Common myeloid progenitor, CD34-positive (primary cell): ENCODE measurements at regions not wholly inside any gene's neighbourhood (a gene's known extent, or its start where the extent isn't known, plus 50 kb on each side); places are given as distances from the start of the nearest gene placed in this dataset.
"Not testable (repeated sequence)": the region's sequence is repeated elsewhere in the genome, so short reads cannot be mapped to it uniquely, and the experiment has no call there.

Source experiments
- CTCF ChIA-PET: fragments of 350-600 bp; sonication (Branson Sonifier 250); formaldehyde crosslinking; loops from one replicate; lab custom pipeline; 2021; ENCODE audit warnings: antibody characterized with exemption; lab: Charles Lee
- POLR2A ChIA-PET: fragments of 350-600 bp; sonication (Branson Sonifier 250); formaldehyde crosslinking; loops from one replicate; lab custom pipeline; 2021; ENCODE audit warnings: antibody characterized with exemption; lab: Charles Lee
- DNase-seq, 3 donors: peaks; one replicate each; pipeline versions ENCODE4 v3.0.0 to v3.0.0-alpha.2; 2013
- H3K27ac ChIP-seq, 2 experiments: 1 replicate in 1 of 2; 2 replicates in 1 of 2; pipeline ENCODE4 v1.7.0; 2013; ENCODE audit warnings: inconsistent platforms in 2 of 2, low read length in 2 of 2, mild to moderate bottlenecking in 2 of 2, low read depth in 1 of 2, moderate library complexity in 1 of 2; ENCODE audit not compliant: severe bottlenecking in 2 of 2, insufficient read depth in 1 of 2, poor library complexity in 1 of 2
- H3K27me3 ChIP-seq, 5 experiments: replicated peaks in 2 of 5; 1 replicate in 3 of 5; 2 replicates in 2 of 5; pipeline versions ENCODE4 v1.6.1 to v1.7.0; 2013; ENCODE audit warnings: low read length in 4 of 5, mild to moderate bottlenecking in 2 of 5, moderate library complexity in 2 of 5, inconsistent platforms in 1 of 5; ENCODE audit not compliant: insufficient read depth in 5 of 5, control insufficient read depth in 4 of 5
- H3K36me3 ChIP-seq, 4 experiments: 1 replicate in 2 of 4; 2 replicates in 2 of 4; pipeline versions ENCODE4 v1.6.1 to v1.7.0; 2013; ENCODE audit warnings: low read length in 3 of 4, control low read depth in 1 of 4, mild to moderate bottlenecking in 1 of 4; ENCODE audit not compliant: control insufficient read depth in 4 of 4, insufficient read depth in 4 of 4
- H3K4me1 ChIP-seq, 4 experiments: 1 replicate in 3 of 4; 2 replicates in 1 of 4; pipeline versions ENCODE4 v1.6.1 to v1.7.1; 2013; ENCODE audit warnings: low read length in 3 of 4, mild to moderate bottlenecking in 3 of 4, control low read depth in 1 of 4, inconsistent platforms in 1 of 4, moderate library complexity in 1 of 4; ENCODE audit not compliant: control insufficient read depth in 4 of 4, insufficient read depth in 4 of 4; ENCODE audit errors: control extremely low read depth in 1 of 4
- H3K4me3 ChIP-seq, 7 experiments: 1 replicate in 4 of 7; 2 replicates in 3 of 7; pipeline versions ENCODE4 v1.5.1 to v1.7.0; 2013; ENCODE audit warnings: mild to moderate bottlenecking in 7 of 7, low read length in 6 of 7, moderate library complexity in 6 of 7, inconsistent platforms in 2 of 7, low read depth in 2 of 7, control low read depth in 1 of 7; ENCODE audit not compliant: insufficient read depth in 4 of 7, control insufficient read depth in 1 of 7; ENCODE audit errors: extremely low read depth in 1 of 7
- H3K9me3 ChIP-seq, 5 experiments: 1 replicate in 4 of 5; 2 replicates in 1 of 5; pipeline versions ENCODE4 v1.6.1 to v1.7.1; 2013; ENCODE audit warnings: low read length in 4 of 5, mild to moderate bottlenecking in 2 of 5, inconsistent platforms in 1 of 5, low read depth in 1 of 5, moderate library complexity in 1 of 5; ENCODE audit not compliant: control insufficient read depth in 4 of 5, insufficient read depth in 2 of 5; ENCODE audit errors: control extremely low read depth in 1 of 5
- WGBS: methylation state at CpG from one replicate; pipeline ENCODE4 v1.1.5; 2013; ENCODE audit not compliant: insufficient coverage; 5-methylcytosine and 5-hydroxymethylcytosine counted together

DNA sequence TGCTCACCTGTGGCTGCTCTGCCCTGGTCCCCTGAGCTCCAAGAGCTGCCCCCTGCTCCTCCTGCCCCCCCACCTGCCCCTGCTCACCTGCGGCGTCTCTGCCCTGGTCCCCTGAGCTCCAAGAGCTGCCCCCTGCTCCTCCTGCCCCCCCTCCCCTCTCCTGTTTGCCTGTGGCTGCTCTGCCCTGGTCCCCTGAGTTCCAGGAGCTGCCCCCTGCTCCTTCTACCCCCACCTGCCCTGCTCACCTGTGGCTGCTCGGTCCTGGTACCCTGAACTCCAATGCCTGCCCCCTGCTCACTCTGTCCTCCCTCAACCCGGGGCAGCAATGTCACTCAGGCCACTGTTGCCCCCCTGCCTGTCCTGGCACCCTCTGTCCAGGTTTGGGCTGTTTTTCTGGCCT, 101.7 kb downstream of the TMEM121 start:
- H3K9me3 ChIP-seq = peaks cover 0 to 13% (median 0%) of the 10 kb centered on the region in 5 experiments
- not testable (repeated sequence) for H3K36me3 ChIP-seq

DNA sequence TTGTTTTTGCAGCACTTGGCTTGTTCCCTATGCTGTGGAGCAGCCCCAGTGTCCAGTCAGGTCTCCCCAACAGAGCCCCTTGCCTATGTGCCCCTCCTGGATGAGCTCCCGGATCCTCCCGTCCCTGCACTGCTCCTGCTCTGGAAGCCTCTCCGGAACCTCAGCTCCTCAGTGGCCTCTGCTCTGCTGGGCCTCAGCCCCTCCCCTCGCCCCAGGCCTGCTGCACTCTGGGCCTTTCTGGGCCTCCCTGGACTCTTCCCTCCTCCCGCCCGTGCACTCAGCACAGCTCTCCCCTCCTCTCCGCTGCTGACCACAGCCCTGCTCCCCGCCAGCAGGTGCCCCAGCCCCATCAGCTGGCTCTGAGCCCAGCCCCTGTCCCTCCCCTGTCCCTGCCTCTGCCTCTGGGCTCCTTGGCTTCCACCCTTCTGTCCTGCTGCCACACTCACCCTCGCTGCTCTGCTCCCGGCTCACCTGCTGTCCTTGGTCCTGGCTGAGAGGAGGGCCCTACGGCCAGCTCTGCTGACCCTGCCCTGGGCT, 102.2 kb downstream of the TMEM121 start:
- H3K4me3 ChIP-seq, H3K4me1 ChIP-seq, CTCF ChIA-PET, H3K27ac ChIP-seq, H3K36me3 ChIP-seq, H3K27me3 ChIP-seq, DNase-seq: not testable (repeated sequence)
- POLR2A ChIA-PET = interaction anchor here (1.3 kb wide), 1 partner anchor 28 kb away, joined by 3 read pairs; no protein-coding TSS in a partner anchor
- H3K9me3 ChIP-seq = peaks cover 0 to 13% (median 0%) of the 10 kb centered on the region in 5 experiments
- WGBS = 87% methylated on average over 6 of the region's 11 CpGs

More for the DNA sequence above, 101.7 kb downstream of the TMEM121 start:
- H3K4me1 ChIP-seq, DNase-seq, H3K27ac ChIP-seq, H3K4me3 ChIP-seq, CTCF ChIA-PET, H3K27me3 ChIP-seq: not testable (repeated sequence)
- WGBS = 92% methylated on average over 4 of the region's 4 CpGs
- POLR2A ChIA-PET = interaction anchor here (1.3 kb wide), 1 partner anchor 27 kb away, joined by 3 read pairs; no protein-coding TSS in a partner anchor

DNA sequence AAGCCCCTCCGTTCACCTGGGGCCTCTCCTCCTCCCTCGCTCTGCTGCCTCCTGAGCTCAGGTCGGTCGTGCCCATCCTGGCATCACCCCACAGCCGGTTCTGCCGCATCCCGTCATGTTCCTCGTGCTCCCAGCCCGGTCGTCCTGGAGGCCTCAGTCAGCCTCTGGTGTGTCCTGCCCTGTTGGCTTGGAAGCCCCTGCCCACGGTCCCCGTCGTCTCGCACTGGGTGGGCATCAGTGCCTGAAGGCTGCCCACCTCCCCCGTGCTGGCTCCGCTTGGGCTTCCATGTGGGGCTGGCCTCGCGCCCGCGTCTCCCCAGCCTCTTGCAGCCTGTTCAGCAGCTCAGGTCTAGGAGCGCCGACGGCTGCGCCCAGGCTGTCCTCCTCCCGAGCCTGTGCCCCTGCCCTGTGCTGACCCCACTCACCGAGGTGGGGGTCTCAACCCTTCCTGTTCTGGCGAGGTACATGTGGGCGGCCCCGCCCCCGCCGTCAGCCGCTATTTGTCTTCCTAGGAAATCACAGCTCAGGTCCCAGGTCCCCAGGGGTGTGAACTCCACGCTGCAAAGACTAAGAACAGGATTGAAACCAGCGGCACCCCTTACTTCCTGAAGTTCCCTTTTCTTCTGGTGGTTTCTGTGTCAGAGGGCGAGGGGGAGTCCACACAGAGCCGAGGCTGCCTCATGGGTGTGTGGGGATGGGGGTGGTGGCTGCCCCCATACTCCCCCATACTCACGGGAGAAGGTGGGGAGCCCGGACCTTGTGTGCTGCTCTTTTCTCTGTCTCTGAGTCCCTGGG, 102.9 kb downstream of the TMEM121 start:
- DNase-seq = peak in 2 of 3 donors; percentile 15 to 39
- H3K4me3 ChIP-seq, H3K36me3 ChIP-seq, H3K27me3 ChIP-seq, H3K4me1 ChIP-seq, CTCF ChIA-PET, H3K27ac ChIP-seq: not testable (repeated sequence)
- POLR2A ChIA-PET = interaction anchor here (1.3 kb wide), 1 partner anchor 28 kb away, joined by 3 read pairs; no protein-coding TSS in a partner anchor
- H3K9me3 ChIP-seq = peaks cover 0 to 13% (median 0%) of the 10 kb centered on the region in 5 experiments
- WGBS = 88% methylated on average over 24 of the region's 38 CpGs

DNA sequence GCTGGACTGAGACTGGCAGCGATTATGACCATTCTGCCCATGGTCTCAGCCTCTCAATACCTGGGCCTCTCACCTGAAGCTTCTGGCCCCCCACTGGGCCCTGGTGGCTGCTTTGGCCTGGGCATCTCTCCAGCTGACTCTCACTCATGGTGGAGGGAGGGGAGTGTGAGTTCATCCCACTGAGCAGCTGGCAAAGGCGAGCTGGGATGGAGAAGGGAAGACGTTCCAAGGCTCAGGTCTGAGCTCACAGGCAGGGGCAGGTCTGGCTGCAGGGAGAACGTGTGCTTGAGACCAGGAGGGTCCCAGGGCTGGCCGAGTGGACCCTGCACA, 103.5 kb downstream of the TMEM121 start:
- H3K27ac ChIP-seq = no peak overlapping the region
- no peak for DNase-seq
- ChIA-PET POLR2A (interaction anchor here (0.6 kb wide), 1 partner anchor 984 kb away, joined by 3 read pairs; no protein-coding TSS in a partner anchor), CTCF (no interaction called here)
- peaks cover 0 to 13% (median 0%) of the 10 kb centered on the region in 5 experiments for H3K9me3 ChIP-seq
- no CpG with 5 or more reads among the region's 5 CpGs for WGBS
- no peaks in the 10 kb centered on the region for H3K27me3 ChIP-seq
- H3K4me1 ChIP-seq = no peaks in the 10 kb centered on the region
- H3K36me3 ChIP-seq = no peaks in the 10 kb centered on the region
- no peak overlapping the region for H3K4me3 ChIP-seq

DNA sequence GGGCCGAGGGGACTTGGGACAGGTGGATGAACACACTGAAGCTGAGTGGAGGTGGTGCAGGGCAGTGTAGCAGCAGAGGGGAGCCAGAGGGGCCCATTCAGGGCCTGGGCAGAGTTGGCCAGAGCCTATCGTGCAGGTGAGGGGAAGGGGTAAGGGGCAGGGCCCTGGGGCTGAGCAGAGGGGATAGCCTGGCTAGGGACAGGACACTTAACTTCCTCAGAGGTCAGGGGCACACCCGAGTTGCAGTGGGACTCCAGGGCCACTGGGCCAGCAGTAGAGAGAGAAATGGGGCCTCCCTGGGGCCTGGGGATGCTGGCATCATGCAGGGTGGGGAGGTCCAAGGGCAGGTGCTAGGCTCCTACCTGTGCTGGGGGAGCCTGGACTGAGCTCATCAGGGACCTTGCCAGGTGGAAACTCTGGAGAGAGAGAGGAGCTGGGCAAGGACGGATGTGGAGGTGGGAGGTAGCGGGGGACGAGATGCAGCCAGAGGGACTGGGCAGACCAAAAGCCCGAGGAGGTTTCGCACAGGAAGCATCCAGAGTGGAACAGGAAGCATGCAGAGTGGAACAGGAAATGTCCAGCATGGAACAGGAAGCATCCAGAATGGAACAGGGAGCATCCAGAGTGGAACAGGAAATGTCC, 104.0 kb downstream of the TMEM121 start:
- DNase-seq, CTCF ChIA-PET, H3K4me1 ChIP-seq, H3K27me3 ChIP-seq, H3K4me3 ChIP-seq, H3K36me3 ChIP-seq, H3K27ac ChIP-seq: not testable (repeated sequence)
- POLR2A ChIA-PET = interaction anchor here (0.6 kb wide), 1 partner anchor 984 kb away, joined by 3 read pairs; no protein-coding TSS in a partner anchor
- WGBS = 86% methylated on average over 6 of the region's 8 CpGs
- peaks cover 0 to 13% (median 0%) of the 10 kb centered on the region in 5 experiments for H3K9me3 ChIP-seq

DNA sequence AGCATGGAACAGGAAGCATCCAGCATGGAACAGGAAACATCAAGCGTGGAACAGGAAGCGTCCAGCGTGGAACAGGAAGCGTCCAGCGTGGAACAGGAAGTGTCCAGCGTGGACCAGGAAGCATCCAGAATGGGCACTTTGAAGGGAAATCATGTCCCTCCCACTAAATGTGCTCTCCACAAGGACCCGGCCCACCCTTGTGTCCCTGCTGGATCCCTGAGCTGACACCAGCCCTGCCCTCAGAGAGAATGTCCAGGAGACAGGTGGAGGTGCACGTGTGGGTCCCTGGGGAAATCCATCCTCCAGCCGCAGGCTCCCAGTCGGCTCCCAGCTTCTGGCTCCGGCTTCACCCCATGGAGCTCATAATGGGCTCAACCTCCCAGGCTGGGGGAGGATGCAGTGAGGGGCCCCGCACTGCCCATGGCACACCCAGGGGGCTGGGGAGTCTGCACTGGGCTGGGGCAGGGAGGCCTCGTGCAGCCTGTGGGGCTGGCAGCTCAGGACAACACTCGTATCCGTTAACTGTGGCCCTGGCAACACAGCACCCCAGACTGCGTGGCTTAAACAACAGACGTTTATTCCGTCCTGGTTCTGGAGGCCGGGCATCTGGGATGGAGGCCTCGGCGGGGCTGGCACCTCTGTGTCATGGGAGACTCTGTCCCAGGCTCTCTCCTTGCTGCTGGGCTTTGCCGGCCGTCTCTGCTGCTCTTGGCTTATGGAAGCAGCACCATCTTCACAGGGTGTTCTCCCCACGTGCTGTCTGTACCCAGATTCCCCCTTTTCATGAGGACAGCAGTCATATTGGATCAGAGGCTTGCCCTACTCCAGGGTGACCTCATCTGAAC, 104.8 kb downstream of the TMEM121 start:
- DNase-seq, POLR2A ChIA-PET, H3K4me3 ChIP-seq, H3K4me1 ChIP-seq, H3K36me3 ChIP-seq, H3K27ac ChIP-seq, CTCF ChIA-PET, H3K27me3 ChIP-seq: not testable (repeated sequence)
- peaks cover 0 to 13% (median 0%) of the 10 kb centered on the region in 5 experiments for H3K9me3 ChIP-seq
- WGBS = 86% methylated on average over 19 of the region's 24 CpGs
